SU-DHL-6 (cell line): ENCODE measurements at regions not wholly inside any gene's neighbourhood (a gene's known extent, or its start where the extent isn't known, plus 50 kb on each side); places are given as distances from the start of the nearest gene placed in this dataset.

Source experiments
- H2AFZ ChIP-seq: fragments of 200-600 bp; sonication (generic); 2 replicates; pipeline ENCODE4 v1.6.1; 2014; ENCODE audit warnings: low read depth, mild to moderate bottlenecking, moderate library complexity, mixed read lengths, antibody characterized with exemption, low read length; ENCODE audit not compliant: severe bottlenecking
- H3F3A ChIP-seq: fragments of 200-600 bp; shearing (Covaris generic); 2 replicates; pipeline ENCODE4 v1.6.0; 2016; ENCODE audit warnings: antibody characterized with exemption, mild to moderate bottlenecking; ENCODE audit not compliant: insufficient read depth
- H3K27ac ChIP-seq: fragments of 200-600 bp; sonication (generic); 2 replicates; pipeline ENCODE4 v1.5.1; 2016; ENCODE audit warnings: low read depth, mild to moderate bottlenecking, low read length, moderate library complexity, mixed read lengths
- H3K27me3 ChIP-seq: fragments of 200-600 bp; sonication (generic), shearing (Covaris generic); 2 replicates; pipeline ENCODE4 v1.6.0; 2014; ENCODE audit warnings: mild to moderate bottlenecking, low read length
- H3K36me3 ChIP-seq: fragments of 200-600 bp; sonication (generic); 2 replicates; pipeline ENCODE4 v1.6.1; 2014; ENCODE audit warnings: mild to moderate bottlenecking, low read length, mixed read lengths
- H3K4me2 ChIP-seq: fragments of 300-600, 200-600 bp; shearing (Covaris generic), sonication (generic); 2 replicates; pipeline ENCODE4 v1.6.0; 2014; ENCODE audit warnings: low read length, low read depth, mild to moderate bottlenecking; ENCODE audit not compliant: poor library complexity, severe bottlenecking
- H3K4me3 ChIP-seq: fragments of 200-600 bp; sonication (generic); 2 replicates; pipeline ENCODE4 v1.5.1; 2014; ENCODE audit warnings: antibody characterized with exemption, low read length, mild to moderate bottlenecking, mixed read lengths; ENCODE audit not compliant: insufficient read depth, poor library complexity, severe bottlenecking
- H3K79me2 ChIP-seq: fragments of 200-600 bp; sonication (generic); 2 replicates; pipeline ENCODE4 v1.6.1; 2014; ENCODE audit warnings: mild to moderate bottlenecking, low read length, moderate library complexity; ENCODE audit not compliant: insufficient read depth
- H3K9ac ChIP-seq: fragments of 200-600 bp; sonication (generic); 2 replicates; pipeline ENCODE4 v1.7.0; 2014; ENCODE audit warnings: mild to moderate bottlenecking, low read length
- H3K9me2 ChIP-seq: fragments of 200-600 bp; sonication (generic); replicated peaks from 2 replicates; pipeline ENCODE4 v1.6.1; 2014; ENCODE audit warnings: low read length; ENCODE audit not compliant: insufficient read depth
- H3K9me3 ChIP-seq: fragments of 200-600 bp; sonication (generic); 2 replicates; pipeline ENCODE4 v1.6.1; 2014; ENCODE audit warnings: low read length, mixed read lengths; ENCODE audit not compliant: insufficient read depth
- H4K20me1 ChIP-seq: fragments of 200-600 bp; sonication (generic); 2 replicates; pipeline ENCODE4 v1.6.1; 2014; ENCODE audit warnings: low read depth, mild to moderate bottlenecking, antibody characterized with exemption, low read length, moderate library complexity, mixed read lengths
- EZH2phosphoT487 ChIP-seq: fragments of 200-600 bp; sonication (generic), shearing (Covaris generic); conservative IDR thresholded peaks from 2 replicates; pipeline ENCODE4 v1.6.1; 2018; ENCODE audit warnings: mild to moderate bottlenecking, antibody characterized with exemption, low read length, moderate library complexity, mixed read lengths
- TF ChIP-seq, protein P1 (sequence below): fragments of 200-600 bp; sonication (generic); IDR thresholded peaks from one replicate; pipeline ENCODE4 v1.5.1; 2017; ENCODE audit warnings: antibody characterized with exemption, mild to moderate bottlenecking, low read length, moderate library complexity; ENCODE audit not compliant: insufficient read depth, poor library complexity, severe bottlenecking

DNA sequence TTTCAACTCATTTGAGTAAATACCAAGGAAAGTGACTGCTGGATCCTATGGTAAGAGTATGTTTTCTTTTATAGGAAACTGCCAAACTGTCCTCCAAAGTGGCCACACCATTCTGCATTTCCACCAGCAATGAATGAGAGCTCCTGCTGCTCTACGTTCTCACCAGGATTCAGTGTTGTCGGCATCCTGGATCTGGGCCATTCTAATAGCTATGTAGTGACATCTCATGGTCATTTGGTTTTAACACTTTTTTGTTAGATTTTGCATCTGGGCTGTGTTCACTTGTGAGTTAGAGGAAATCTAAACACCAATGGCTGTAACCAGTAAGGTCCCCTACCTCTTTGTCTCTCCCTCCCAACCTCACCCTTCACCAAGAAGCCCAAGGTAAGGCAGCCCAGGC lies 115.9 kb downstream of the ATPSCKMT start:
- no peaks in the 10 kb centered on the region for H3K79me2 ChIP-seq
- no peak overlapping the region for H3K9ac ChIP-seq
- TF ChIP-seq, protein P1, sequence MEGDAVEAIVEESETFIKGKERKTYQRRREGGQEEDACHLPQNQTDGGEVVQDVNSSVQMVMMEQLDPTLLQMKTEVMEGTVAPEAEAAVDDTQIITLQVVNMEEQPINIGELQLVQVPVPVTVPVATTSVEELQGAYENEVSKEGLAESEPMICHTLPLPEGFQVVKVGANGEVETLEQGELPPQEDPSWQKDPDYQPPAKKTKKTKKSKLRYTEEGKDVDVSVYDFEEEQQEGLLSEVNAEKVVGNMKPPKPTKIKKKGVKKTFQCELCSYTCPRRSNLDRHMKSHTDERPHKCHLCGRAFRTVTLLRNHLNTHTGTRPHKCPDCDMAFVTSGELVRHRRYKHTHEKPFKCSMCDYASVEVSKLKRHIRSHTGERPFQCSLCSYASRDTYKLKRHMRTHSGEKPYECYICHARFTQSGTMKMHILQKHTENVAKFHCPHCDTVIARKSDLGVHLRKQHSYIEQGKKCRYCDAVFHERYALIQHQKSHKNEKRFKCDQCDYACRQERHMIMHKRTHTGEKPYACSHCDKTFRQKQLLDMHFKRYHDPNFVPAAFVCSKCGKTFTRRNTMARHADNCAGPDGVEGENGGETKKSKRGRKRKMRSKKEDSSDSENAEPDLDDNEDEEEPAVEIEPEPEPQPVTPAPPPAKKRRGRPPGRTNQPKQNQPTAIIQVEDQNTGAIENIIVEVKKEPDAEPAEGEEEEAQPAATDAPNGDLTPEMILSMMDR, result no peak
- no peak for TF ChIP-seq EZH2phosphoT487
- no peak overlapping the region for H2AFZ ChIP-seq
- no peak overlapping the region for H3K4me2 ChIP-seq
- H3K9me2 ChIP-seq, result no peaks in the 10 kb centered on the region
- H4K20me1 ChIP-seq, result no peaks in the 10 kb centered on the region
- no peak overlapping the region for H3K27ac ChIP-seq
- no peaks in the 10 kb centered on the region for H3K36me3 ChIP-seq
- H3K9me3 ChIP-seq, result no peaks in the 10 kb centered on the region
- H3F3A ChIP-seq, result no peaks in the 10 kb centered on the region
- no peaks in the 10 kb centered on the region for H3K27me3 ChIP-seq
- H3K4me3 ChIP-seq, result no peak overlapping the region

DNA sequence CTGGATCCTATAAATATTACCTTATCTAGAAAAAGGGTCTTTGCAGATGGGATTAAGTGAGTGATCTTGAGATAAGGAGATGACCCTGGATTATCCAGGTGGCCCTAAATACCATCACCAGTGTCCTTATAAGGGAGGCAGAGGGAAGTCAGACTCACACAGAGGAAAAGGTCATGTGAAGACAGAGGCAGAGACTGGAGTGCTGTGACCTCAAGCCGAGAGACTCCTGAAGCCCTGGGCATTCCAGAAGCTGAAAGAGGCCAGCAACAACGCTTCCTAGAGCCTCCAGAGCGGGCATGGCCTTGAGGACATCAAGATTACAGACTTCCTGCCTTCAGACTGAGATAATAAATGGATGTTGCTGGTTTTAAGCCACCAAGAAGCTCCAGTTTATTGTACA lies 118.8 kb downstream of the ATPSCKMT start:
- no peak for TF ChIP-seq EZH2phosphoT487
- TF ChIP-seq, protein P1, result no peak
- H4K20me1 ChIP-seq, result no peaks in the 10 kb centered on the region
- H3K9me3 ChIP-seq, result no peaks in the 10 kb centered on the region
- H3K9ac ChIP-seq, result no peak overlapping the region
- H3F3A ChIP-seq, result no peaks in the 10 kb centered on the region
- H3K36me3 ChIP-seq, result no peaks in the 10 kb centered on the region
- no peak overlapping the region for H3K4me3 ChIP-seq
- no peak overlapping the region for H2AFZ ChIP-seq
- no peaks in the 10 kb centered on the region for H3K79me2 ChIP-seq
- H3K9me2 ChIP-seq, result no peaks in the 10 kb centered on the region
- H3K27ac ChIP-seq, result no peak overlapping the region
- no peak overlapping the region for H3K4me2 ChIP-seq
- H3K27me3 ChIP-seq, result no peaks in the 10 kb centered on the region

DNA sequence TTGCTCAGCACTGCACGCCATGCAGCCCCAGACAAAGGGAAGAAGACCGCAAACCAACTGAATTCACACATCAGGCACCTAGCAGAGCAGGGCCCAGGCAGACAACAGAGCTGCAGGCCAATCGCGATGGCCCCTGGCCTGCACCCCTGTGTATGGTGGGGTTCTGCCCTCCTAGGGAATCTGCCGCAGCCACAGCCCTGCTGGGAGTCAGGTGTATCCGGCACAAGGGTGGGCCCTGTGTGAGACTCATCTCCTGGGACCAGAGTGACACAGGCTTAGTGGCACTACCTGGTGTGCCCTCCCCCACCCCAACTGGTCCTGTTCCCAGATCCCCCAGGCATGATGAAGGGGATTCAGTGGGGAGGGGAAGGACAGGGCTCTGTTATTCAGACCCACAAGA lies 122.8 kb downstream of the ATPSCKMT start:
- no peaks in the 10 kb centered on the region for H4K20me1 ChIP-seq
- H3K9me2 ChIP-seq, result no peaks in the 10 kb centered on the region
- H3K79me2 ChIP-seq, result no peaks in the 10 kb centered on the region
- H3K4me2 ChIP-seq, result no peak overlapping the region
- H3K9me3 ChIP-seq, result no peaks in the 10 kb centered on the region
- no peak overlapping the region for H3K27ac ChIP-seq
- no peak overlapping the region for H3K9ac ChIP-seq
- no peaks in the 10 kb centered on the region for H3K27me3 ChIP-seq
- H3F3A ChIP-seq, result no peaks in the 10 kb centered on the region
- TF ChIP-seq, protein P1, result no peak
- no peak for TF ChIP-seq EZH2phosphoT487
- H2AFZ ChIP-seq, result no peak overlapping the region
- no peak overlapping the region for H3K4me3 ChIP-seq
- no peaks in the 10 kb centered on the region for H3K36me3 ChIP-seq
